GM23338 (cell line): ENCODE measurements at regions not wholly inside any gene's neighbourhood (a gene's known extent, or its start where the extent isn't known, plus 50 kb on each side); places are given as distances from the start of the nearest gene placed in this dataset.

ENCODE experiments used
- ATAC-seq: fragments of 200-7000 bp; cut with Tn5 transposase; 3 replicates; pipeline ENCODE4 v1.9.1; 2020
- DNase-seq: peaks from one replicate; pipeline ENCODE4 v3.0.0-alpha.2; 2015; ENCODE audit warnings: low spot score
- H2AFZ ChIP-seq: fragments of 200-600 bp; sonication (generic); 2 replicates; pipeline ENCODE4 v1.8.0; 2016; ENCODE audit warnings: antibody characterized with exemption, mild to moderate bottlenecking, moderate library complexity
- H3F3A ChIP-seq: fragments of 200-600 bp; sonication (generic); replicated peaks from 2 replicates; pipeline ENCODE4 v1.8.0; 2017; ENCODE audit warnings: antibody characterized with exemption, mixed run types, low read depth
- H3K27ac ChIP-seq: fragments of 200-600 bp; sonication (generic); 2 replicates; pipeline ENCODE4 v1.6.1; 2016; ENCODE audit warnings: low read depth
- H3K27me3 ChIP-seq: fragments of 200-600 bp; sonication (generic); 2 replicates; pipeline ENCODE4 v1.8.0; 2016; ENCODE audit warnings: mild to moderate bottlenecking, mixed run types, moderate library complexity; ENCODE audit not compliant: insufficient read depth
- H3K36me3 ChIP-seq: fragments of 200-600 bp; sonication (generic); 2 replicates; pipeline ENCODE4 v1.8.0; 2016; ENCODE audit warnings: mild to moderate bottlenecking; ENCODE audit not compliant: insufficient read depth
- H3K4me1 ChIP-seq: fragments of 200-600 bp; sonication (generic); 2 replicates; pipeline ENCODE4 v1.8.0; 2016; ENCODE audit warnings: mild to moderate bottlenecking, moderate library complexity; ENCODE audit not compliant: insufficient read depth
- H3K4me2 ChIP-seq: fragments of 200-600 bp; sonication (generic); 2 replicates; pipeline ENCODE4 v1.7.1; 2017; ENCODE audit warnings: mixed run types
- H3K4me3 ChIP-seq: fragments of 200-600 bp; sonication (generic); 2 replicates; pipeline ENCODE4 v1.6.1; 2016; ENCODE audit warnings: mixed run types
- H3K79me2 ChIP-seq: fragments of 200-600 bp; sonication (generic); replicated peaks from 2 replicates; pipeline ENCODE4 v1.8.0; 2017; ENCODE audit warnings: mild to moderate bottlenecking; ENCODE audit not compliant: insufficient read depth
- H3K9me2 ChIP-seq: fragments of 200-600 bp; sonication (generic); 2 replicates; pipeline ENCODE4 v1.8.0; 2017; ENCODE audit not compliant: insufficient read depth
- H4K20me1 ChIP-seq: fragments of 200-600 bp; sonication (generic); replicated peaks from 2 replicates; pipeline ENCODE4 v1.8.0; 2017; ENCODE audit warnings: mild to moderate bottlenecking; ENCODE audit not compliant: insufficient read depth
- H3K27ac Mint-ChIP-seq: 2 replicates; pipeline ENCODE4 v1.8.0; 2020; ENCODE audit warnings: inconsistent platforms, mild to moderate bottlenecking, moderate library complexity, mixed read lengths
- H3K27me3 Mint-ChIP-seq: 3 replicates; pipeline ENCODE4 v1.8.0; 2022; ENCODE audit warnings: low read depth, mild to moderate bottlenecking, moderate library complexity, mixed read lengths, inconsistent platforms; ENCODE audit not compliant: insufficient read depth, poor library complexity
- H3K36me3 Mint-ChIP-seq: 3 replicates; pipeline ENCODE4 v1.8.0; 2021; ENCODE audit warnings: low read depth, mild to moderate bottlenecking, inconsistent platforms, moderate library complexity, mixed read lengths
- H3K4me1 Mint-ChIP-seq: 3 replicates; pipeline ENCODE4 v1.8.0; 2020; ENCODE audit warnings: mild to moderate bottlenecking, inconsistent platforms, mixed read lengths
- H3K4me3 Mint-ChIP-seq: 3 replicates; pipeline ENCODE4 v1.8.0; 2021; ENCODE audit warnings: moderate library complexity, mild to moderate bottlenecking, inconsistent platforms, mixed read lengths
- H3K9me3 Mint-ChIP-seq: 3 replicates; pipeline ENCODE4 v1.8.0; 2020; ENCODE audit warnings: moderate library complexity, mild to moderate bottlenecking, inconsistent platforms, mixed read lengths
- CREB1 ChIP-seq: fragments of 250-450 bp; sonication (Bioruptor Pico); IDR thresholded peaks from 2 replicates; pipeline ENCODE4 v1.5.0; 2020; ENCODE audit warnings: low read depth, mild to moderate bottlenecking, moderate library complexity
- CTCF ChIP-seq, 2 experiments: fragments of 200-600 bp in 1 of 2; sonication (generic) in 1 of 2; conservative IDR thresholded peaks; 2 replicates each; pipeline versions ENCODE4 v1.5.1 to v1.6.1; 2016 to 2017; ENCODE audit warnings: antibody characterized with exemption in 2 of 2, low read depth in 2 of 2, mild to moderate bottlenecking in 2 of 2, moderate library complexity in 1 of 2
- ETS1 ChIP-seq: IDR thresholded peaks from 2 replicates; pipeline ENCODE4 v1.6.1; 2016; ENCODE audit warnings: antibody characterized with exemption
- EZH2 ChIP-seq: fragments of 200-600 bp; sonication (generic); IDR thresholded peaks from one replicate; pipeline ENCODE4 v1.8.0; 2017; ENCODE audit warnings: antibody characterized with exemption, mild to moderate bottlenecking, low read depth; ENCODE audit not compliant: unreplicated experiment
- EZH2phosphoT487 ChIP-seq: fragments of 200-600 bp; sonication (generic); IDR thresholded peaks from one replicate; pipeline ENCODE4 v1.8.1; 2018; ENCODE audit warnings: antibody characterized with exemption; ENCODE audit not compliant: unreplicated experiment
- JUNB ChIP-seq: IDR thresholded peaks from one replicate; pipeline ENCODE4 v1.6.1; 2016; ENCODE audit warnings: antibody characterized with exemption; ENCODE audit not compliant: unreplicated experiment
- NANOG ChIP-seq: IDR thresholded peaks from 2 replicates; pipeline ENCODE4 v1.6.1; 2016; ENCODE audit warnings: antibody characterized with exemption, borderline replicate concordance
- POLR2AphosphoS5 ChIP-seq: IDR thresholded peaks from 2 replicates; pipeline ENCODE4 v1.6.1; 2016; ENCODE audit warnings: antibody characterized with exemption, low read depth
- REST ChIP-seq: IDR thresholded peaks from one replicate; pipeline ENCODE4 v1.6.1; 2018; ENCODE audit warnings: antibody characterized with exemption; ENCODE audit not compliant: unreplicated experiment
- STAT1 ChIP-seq: IDR thresholded peaks from one replicate; pipeline ENCODE4 v1.6.1; 2016; ENCODE audit warnings: antibody characterized with exemption; ENCODE audit not compliant: unreplicated experiment
- ZNF114 ChIP-seq: fragments of 250-450 bp; sonication (Bioruptor Pico); IDR thresholded peaks from 2 replicates; pipeline ENCODE4 v1.5.0; 2020; ENCODE audit warnings: mild to moderate bottlenecking, moderate library complexity
- ZNF331 ChIP-seq: fragments of 250-450 bp; sonication (Bioruptor Pico); IDR thresholded peaks from 2 replicates; pipeline ENCODE4 v1.5.0; 2020; ENCODE audit warnings: low read depth, mild to moderate bottlenecking, moderate library complexity
- ZNF462 ChIP-seq: fragments of 250-450 bp; sonication (Bioruptor Pico); IDR thresholded peaks from 2 replicates; pipeline ENCODE4 v1.5.0; 2020; ENCODE audit warnings: mild to moderate bottlenecking, moderate library complexity

GRCh38 chr4:189445613-189446012, 495.1 kb upstream of the FRG1 start:
- Histone ChIP-seq H3K4me3 (no peak overlapping the region), H3K9me2 (0 out of 2 replicates have a peak, but pooled peaks cover 13% of the 10 kb centered on the region), H3K27me3 (no peaks in the 10 kb centered on the region), H4K20me1 (no peaks in the 10 kb centered on the region), H3K27ac (no peak overlapping the region), H3K36me3 (peaks cover 6% of the 10 kb centered on the region; the same call in 1 of the 2 replicates), H3K79me2 (no peaks in the 10 kb centered on the region), H3K4me2 (no peak overlapping the region), H2AFZ (no peak overlapping the region), H3F3A (no peaks in the 10 kb centered on the region), H3K4me1 (no peaks in the 10 kb centered on the region)
- Mint-ChIP-seq H3K36me3 (peaks cover 24% of the 10 kb centered on the region), H3K4me1 (no peaks in the 10 kb centered on the region), H3K9me3 (peaks cover 60% of the 10 kb centered on the region), H3K27me3 (no peaks in the 10 kb centered on the region), H3K4me3 (no peak overlapping the region), H3K27ac (no peak overlapping the region)
- DNase-seq (no peak), ATAC-seq (no peak)
- TF ChIP-seq ETS1 = no peak
- TF ChIP-seq CREB1 = no peak
- TF ChIP-seq EZH2 = no peak
- TF ChIP-seq EZH2phosphoT487 = no peak
- no peak for TF ChIP-seq ZNF331 (CRISPR knock-in tag)
- TF ChIP-seq STAT1 = no peak
- no peak for TF ChIP-seq POLR2AphosphoS5
- no peak for TF ChIP-seq ZNF462 (CRISPR knock-in tag)
- no peak for TF ChIP-seq ZNF114 (CRISPR knock-in tag)
- TF ChIP-seq CTCF (conservative IDR thresholded peaks at IDR 0.05; ENCODE audit: low read depth in 2 of 2) = no peak
- no peak for TF ChIP-seq JUNB
- no peak for TF ChIP-seq REST
- TF ChIP-seq NANOG = no peak
